Colonic mucosa (tissue), 4 donors: ENCODE measurements at regions not wholly inside any gene's neighbourhood (a gene's known extent, or its start where the extent isn't known, plus 50 kb on each side); places are given as distances from the start of the nearest gene placed in this dataset.

Experiments
- DNase-seq: peaks from one replicate; pipeline ENCODE4 v3.0.0-alpha.2; 2020
- H3K27ac ChIP-seq: fragments of 200-600 bp; one replicate; pipeline ENCODE4 v1.8.0; 2021
- H3K27me3 ChIP-seq: fragments of 200-600 bp; one replicate; pipeline ENCODE4 v1.8.0; 2021
- H3K36me3 ChIP-seq: fragments of 200-600 bp; one replicate; pipeline ENCODE4 v1.8.0; 2021
- H3K4me1 ChIP-seq: fragments of 200-600 bp; one replicate; pipeline ENCODE4 v1.8.0; 2021; ENCODE audit warnings: mild to moderate bottlenecking
- H3K4me3 ChIP-seq: fragments of 200-600 bp; one replicate; pipeline ENCODE4 v1.8.0; 2021
- H3K9ac ChIP-seq, 2 donors: one replicate each; pipeline ENCODE4 v1.7.0; 2013; ENCODE audit warnings: control low read depth in 2 of 2, low read depth in 2 of 2, low read length in 2 of 2
- H3K9me3 ChIP-seq: fragments of 200-600 bp; one replicate; pipeline ENCODE4 v1.8.0; 2021
- CTCF ChIP-seq: fragments of 200-600 bp; IDR thresholded peaks from one replicate; pipeline ENCODE4 v1.8.0; 2022; ENCODE audit warnings: antibody characterized with exemption, mild to moderate bottlenecking
- intact Hi-C: fragments of 100-400 bp; cut with DNase I; formaldehyde crosslinking; loops from one replicate; pipeline ENCODE4 v1.14.1; 2022
- donor health status: healthy.
- donor health status: DM: no; HTN: no; CAD: no.
- donor health status: DM: no; HTN: no; CAD: no.

GRCh38 chr13:90787007-90787406 lies 560.5 kb upstream of the MIR17HG start:
- H3K9me3 ChIP-seq, result no peaks in the 10 kb centered on the region
- no peaks in the 10 kb centered on the region for H3K36me3 ChIP-seq
- no peaks in the 10 kb centered on the region for H3K4me1 ChIP-seq
- DNase-seq, result no peak
- no peak overlapping the region for H3K27ac ChIP-seq
- no peak for TF ChIP-seq CTCF
- intact Hi-C loops, result no loop called here
- H3K9ac ChIP-seq, result no peak overlapping the region
- no peak overlapping the region for H3K4me3 ChIP-seq
- no peaks in the 10 kb centered on the region for H3K27me3 ChIP-seq

GRCh38 chr13:90792335-90792734 lies 555.2 kb upstream of the MIR17HG start:
- Histone ChIP-seq H3K9me3 (no peaks in the 10 kb centered on the region), H3K4me1 (no peaks in the 10 kb centered on the region), H3K9ac (no peak overlapping the region), H3K36me3 (no peaks in the 10 kb centered on the region), H3K4me3 (no peak overlapping the region), H3K27me3 (no peaks in the 10 kb centered on the region), H3K27ac (no peak overlapping the region)
- no peak for DNase-seq
- intact Hi-C loops, result no loop called here
- no peak for TF ChIP-seq CTCF

GRCh38 chr13:90793261-90793820 lies 554.1 kb upstream of the MIR17HG start:
- no peak for DNase-seq
- Histone ChIP-seq H3K9me3 (no peaks in the 10 kb centered on the region), H3K4me1 (no peaks in the 10 kb centered on the region), H3K4me3 (no peak overlapping the region), H3K9ac (no peak overlapping the region), H3K27me3 (no peaks in the 10 kb centered on the region), H3K36me3 (no peaks in the 10 kb centered on the region), H3K27ac (no peak overlapping the region)
- TF ChIP-seq CTCF, result no peak
- intact Hi-C loops, result no loop called here

- Histone ChIP-seq H3K9me3 (no peaks in the 10 kb centered on the region), H3K27ac (no peak overlapping the region), H3K36me3 (no peaks in the 10 kb centered on the region), H3K9ac (no peak overlapping the region), H3K4me3 (no peak overlapping the region), H3K27me3 (no peaks in the 10 kb centered on the region), H3K4me1 (no peaks in the 10 kb centered on the region)
- DNase-seq, result no peak
- TF ChIP-seq CTCF, result no peak
- intact Hi-C loops, result no loop called here
Observed at GRCh38 chr13:90796474-90796873, 551.0 kb upstream of the MIR17HG start.

GRCh38 chr13:90797335-90797734 lies 550.2 kb upstream of the MIR17HG start:
- no peak overlapping the region for H3K27ac ChIP-seq
- no peaks in the 10 kb centered on the region for H3K36me3 ChIP-seq
- no peaks in the 10 kb centered on the region for H3K4me1 ChIP-seq

More at GRCh38 chr13:90797335-90797734, 550.2 kb upstream of the MIR17HG start:
- Histone ChIP-seq H3K27me3 (no peaks in the 10 kb centered on the region), H3K9me3 (no peaks in the 10 kb centered on the region), H3K9ac (no peak overlapping the region), H3K4me3 (no peak overlapping the region)
- DNase-seq, result no peak
- TF ChIP-seq CTCF, result no peak
- intact Hi-C loops, result no loop called here
